HG03175 (cell line): ENCODE measurements at regions not wholly inside any gene's neighbourhood (a gene's known extent, or its start where the extent isn't known, plus 50 kb on each side); places are given as distances from the start of the nearest gene placed in this dataset.
A peak's percentile ranks its signal among the peaks of the same experiment; 100 is the strongest.

ENCODE experiments used
- ATAC-seq: cut with Tn5 transposase; IDR thresholded peaks from one replicate; pipeline ENCODE4 v1.9.1; 2021; ENCODE audit warnings: mild to moderate bottlenecking, moderate library complexity; ENCODE audit not compliant: unreplicated experiment

DNA sequence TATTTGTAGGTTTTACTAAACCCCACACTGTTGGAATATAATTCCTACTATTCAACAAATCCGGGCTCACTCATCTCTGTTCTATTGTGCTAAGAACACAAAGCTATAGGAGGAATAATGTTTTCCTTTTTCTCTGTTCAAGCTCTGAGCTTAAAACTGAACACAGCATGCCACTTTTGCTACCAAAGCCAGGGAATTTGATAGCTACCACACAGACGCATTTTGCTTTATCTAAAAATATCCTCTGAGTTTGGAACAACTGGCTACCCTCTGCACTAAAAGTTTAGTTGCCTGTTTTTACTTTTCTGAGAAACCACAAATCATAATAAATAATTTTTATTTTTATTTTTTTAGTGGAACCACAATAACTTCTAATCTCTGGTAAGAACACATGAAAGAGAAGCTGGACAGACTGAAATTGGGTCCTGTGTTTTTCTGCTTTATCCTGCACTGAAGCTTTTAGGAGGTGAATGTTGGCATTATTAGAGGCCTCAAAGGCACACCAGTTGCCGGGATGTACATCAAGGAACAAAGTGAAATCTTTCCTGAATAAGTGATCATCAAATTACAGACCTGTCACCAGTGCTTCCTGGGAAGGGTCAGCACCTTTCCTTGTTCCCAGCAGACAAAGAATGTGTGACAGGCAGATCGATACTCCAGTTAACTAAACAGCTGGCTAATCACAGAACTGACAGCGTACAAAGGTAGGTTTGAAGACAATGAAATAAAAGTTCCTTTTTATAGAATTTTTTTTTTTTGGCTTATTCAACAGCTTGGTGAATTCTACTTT is 523.2 kb upstream of the TENM4 start:
- no peak for ATAC-seq

DNA sequence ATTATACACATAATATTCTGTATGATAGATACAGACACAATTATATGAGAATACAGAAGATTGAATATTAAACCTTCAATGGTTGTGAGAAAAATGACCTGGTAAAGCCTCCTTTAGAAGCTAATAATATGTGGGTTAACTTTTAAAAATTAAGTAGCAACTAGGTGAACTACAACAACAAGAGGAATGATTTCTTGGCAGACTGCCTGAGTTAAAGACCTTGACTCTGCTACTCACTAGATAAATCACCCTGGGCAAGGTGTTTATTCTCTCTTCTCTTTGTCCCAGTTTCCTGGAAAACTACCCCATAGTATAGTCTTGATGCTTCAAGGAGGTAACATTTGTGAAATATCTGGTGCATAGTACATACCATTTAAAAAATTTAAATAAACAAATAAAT is 519.6 kb upstream of the TENM4 start:
- no peak for ATAC-seq

DNA sequence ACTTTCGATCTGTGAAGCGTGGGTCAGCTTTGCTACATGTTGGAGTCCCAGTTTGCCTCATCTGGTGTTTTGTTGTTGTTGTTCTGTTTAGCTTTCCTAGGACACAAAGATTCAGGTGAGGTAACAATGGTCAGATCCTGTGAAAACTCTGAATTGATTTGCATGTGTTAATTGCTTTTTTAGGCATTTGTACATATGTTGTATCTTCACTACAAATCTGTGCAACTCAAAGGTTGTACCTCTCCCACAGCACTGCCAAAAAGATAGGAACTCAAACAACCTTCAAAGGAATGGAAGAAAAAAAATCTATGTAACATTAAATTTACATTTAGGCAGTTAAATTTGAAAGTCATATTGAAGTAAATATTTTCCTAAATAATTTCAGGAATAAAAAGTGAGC is 518.5 kb upstream of the TENM4 start:
- ATAC-seq, result no peak

DNA sequence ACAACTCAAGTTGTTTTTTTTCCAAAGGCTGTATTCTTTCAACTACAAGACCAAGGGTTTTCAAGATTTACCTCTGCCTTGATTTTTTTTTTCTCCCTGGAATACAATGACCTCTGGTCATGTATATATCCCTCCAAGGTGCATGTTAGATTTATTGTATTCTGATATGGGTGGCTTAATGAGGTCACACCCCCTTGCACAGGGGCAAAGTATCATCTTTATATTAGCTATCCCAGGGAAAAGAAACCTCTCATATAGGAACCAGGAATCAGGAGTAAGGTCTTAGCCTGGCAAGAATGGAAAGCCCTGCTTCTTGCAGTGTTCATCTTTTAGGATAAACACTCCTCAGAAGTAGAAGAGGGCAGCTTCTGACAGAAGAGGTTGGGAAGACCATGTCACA is 516.9 kb upstream of the TENM4 start:
- no peak for ATAC-seq

DNA sequence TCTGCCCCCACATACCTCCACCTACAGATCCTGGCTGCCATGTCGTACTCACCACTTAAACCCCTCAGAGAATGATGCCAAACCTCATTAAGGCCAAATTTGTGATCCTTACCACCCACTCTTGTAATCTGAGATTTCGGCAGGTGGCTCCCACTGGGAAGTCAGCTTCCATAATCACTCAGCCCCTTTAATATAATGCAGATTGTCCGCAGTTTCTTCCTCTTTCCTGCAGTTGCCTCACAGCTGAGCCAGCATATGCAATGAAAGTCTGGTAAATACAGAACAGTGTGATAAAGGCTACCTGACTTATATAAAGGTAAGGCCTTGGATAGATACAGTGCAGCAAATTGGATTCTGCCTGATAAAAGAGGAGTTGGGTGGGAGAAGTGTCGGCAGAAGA is 515.2 kb upstream of the TENM4 start:
- ATAC-seq, result no peak

DNA sequence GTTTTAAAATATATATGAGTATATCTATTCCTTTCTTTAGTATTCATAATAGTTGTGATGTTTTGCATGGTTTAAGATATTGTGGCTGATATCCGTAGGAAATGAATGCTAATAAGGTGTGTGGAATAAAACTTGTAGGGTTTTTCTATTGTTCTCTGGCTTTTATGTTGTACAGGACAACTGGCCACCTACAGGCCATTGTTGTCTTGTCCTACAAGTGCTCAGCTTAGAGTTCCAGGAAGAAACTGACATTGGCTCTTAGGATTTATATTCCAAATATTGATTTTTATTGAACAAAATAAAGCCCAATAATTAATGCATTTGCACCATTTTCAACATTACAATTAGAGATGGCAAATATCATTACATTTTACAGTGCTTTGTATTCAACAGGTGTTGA is 512.8 kb upstream of the TENM4 start:
- ATAC-seq, result no peak

DNA sequence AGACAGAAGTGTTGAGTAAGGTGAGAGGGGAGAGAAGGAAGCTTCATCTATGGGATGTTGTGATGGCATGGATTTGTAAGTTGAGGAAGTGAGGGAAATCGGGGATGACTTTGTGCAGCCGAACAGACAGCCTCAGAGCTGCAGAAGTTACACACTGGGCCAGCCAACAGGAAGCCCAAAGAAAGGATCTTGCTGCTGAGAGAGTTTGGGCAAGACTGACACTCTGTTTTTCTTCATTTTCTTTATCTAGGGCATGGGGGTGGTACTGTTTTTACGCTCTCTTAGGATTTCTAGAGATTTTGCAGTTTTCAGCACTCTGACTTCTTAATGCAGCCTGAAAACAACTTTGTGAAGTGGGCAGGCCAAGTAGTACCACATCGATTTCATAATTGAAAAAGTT is 509.9 kb upstream of the TENM4 start:
- ATAC-seq, result no peak

DNA sequence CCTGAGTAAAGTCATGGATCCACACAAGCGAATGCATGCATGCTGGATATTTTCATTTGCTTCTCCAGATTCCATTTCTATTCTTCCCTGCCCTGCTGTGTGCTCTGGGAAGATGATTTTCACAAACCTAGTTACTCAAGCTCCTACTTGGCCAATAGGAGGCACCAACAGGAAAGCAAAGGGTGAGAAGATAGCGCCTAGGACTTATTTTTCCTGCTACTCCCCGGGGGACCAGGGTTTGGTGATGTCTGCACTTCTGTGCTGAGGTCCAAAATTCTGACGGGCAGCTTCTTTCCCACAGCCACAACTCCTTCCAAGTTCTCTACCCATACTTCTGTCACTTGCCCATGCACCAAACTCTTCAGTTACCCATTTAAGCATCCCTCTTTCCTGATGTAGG is 509.3 kb upstream of the TENM4 start:
- no peak for ATAC-seq

DNA sequence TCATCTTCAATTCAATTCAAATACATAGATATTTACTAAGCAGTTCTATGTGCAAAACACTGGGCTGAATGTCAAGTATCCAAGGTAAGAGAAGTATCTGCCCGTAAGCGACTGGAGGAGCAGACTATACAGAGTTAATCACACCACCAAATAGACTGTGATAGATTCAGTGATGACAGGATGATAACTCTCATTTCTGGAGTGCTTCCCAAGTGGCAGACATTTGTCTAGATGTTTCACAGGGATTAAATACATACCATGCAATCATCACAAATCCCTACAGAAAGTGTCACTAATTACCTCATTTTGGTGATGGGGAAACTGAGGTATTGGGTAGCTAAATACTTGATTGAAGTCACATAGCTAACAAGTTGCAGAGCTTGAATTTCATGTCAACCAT is 508.7 kb upstream of the TENM4 start:
- no peak for ATAC-seq

DNA sequence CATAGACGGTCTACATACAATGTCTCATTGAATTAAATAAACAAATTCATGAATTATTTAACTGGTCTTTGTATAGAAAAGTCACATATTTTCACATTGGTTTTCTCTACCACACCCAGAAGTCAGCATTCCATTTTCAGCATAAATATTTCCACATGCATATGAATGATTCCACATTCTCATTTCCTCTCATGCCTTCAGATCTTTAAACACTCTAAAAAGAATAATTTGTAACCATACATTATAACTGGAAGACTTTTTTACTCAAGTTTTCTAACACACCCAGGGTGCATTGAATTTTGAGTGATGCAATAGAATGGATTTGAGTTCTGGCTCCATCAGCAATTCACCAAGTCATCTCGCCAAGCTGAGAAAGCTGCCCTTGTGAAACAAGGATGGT is 501.8 kb upstream of the TENM4 start:
- ATAC-seq, result no peak

DNA sequence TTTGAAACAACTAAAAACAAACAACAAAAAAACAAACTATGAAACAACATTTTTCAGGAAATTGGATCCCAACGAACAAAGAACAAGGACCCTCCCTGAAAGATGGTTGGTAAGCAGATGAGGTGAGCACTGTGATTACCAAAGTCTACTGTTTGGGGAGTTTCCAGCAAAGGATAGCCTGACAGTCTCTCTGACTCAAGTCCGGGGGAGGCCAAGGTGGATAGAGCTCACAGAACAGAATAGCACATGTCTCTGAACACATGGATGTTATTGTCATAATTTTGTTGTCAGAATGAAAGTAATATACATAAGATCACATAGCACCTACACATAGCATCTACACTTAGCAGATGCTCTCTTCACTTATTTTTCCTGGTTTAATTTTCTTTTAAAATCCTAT is 501.3 kb upstream of the TENM4 start:
- no peak for ATAC-seq

DNA sequence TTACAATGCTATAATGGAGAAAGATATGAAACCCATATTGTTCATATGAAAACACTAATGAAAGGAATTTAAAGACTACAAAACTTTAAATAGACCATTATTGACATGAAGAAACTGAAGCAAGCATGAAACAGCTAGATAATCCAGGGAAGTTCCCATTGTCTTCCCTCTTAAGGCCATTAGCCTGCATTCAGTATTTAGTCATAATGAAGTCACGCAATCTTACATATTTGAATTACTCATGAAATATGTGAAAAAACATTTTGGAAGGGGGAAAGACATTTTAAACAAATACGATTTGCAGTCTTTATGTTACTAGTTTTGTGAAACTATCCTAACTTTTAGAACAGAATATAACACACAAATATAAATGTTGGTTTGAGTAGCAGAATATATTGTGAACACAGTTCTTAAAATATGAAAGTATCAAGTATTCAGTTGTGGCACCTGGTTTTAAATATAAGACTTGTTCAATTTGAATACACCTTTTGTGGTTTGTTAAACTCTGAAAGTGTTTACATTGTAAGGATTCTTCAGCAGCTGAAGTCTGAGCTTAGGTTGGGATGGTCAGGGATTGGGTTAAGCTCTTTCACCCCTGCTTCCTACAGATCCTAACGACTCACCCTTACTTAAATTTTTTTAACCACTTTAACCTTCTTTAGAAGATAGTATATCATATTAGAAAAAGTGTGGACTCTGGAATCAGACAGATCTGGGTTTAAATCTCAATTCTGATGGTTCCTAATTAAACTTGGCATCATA is 500.3 kb upstream of the TENM4 start:
- no peak for ATAC-seq

DNA sequence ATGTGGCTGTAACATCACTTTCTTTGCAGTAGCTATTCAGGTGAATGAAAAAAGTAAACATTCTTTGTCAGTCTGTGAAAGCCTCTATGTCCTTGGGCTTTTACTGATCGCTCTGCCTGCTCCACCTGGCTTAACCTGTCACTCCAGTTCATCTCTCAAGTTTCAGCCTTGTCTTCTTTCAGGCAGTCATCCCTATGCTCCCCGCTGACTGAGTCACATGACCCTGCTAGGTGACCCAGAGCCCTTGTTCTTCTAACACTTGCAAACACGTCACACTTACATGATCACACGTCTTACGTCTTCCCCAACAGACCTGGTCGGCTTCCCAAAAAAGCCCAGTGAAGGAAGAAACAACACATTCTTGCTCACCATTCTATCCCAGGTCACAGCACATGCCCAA is 499.3 kb upstream of the TENM4 start:
- ATAC-seq, result no peak

DNA sequence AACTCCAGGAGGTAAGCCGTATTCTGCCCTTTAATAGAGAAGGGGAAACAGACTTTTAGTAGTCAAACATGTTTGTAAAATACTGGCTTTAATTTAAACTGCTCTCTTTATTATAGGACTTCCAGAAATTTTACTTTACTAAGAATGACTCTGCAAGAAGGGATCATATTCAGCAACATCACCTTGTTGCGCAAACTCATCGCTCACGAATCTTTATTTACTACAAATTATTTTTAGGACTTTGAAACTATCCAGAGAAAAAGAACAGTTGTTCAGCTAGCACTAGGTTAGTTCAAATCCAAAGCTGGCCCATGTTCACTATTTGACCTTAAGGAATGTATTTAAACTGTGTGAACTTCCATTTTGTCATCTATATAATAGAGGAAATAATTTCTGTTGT is 498.3 kb upstream of the TENM4 start:
- no peak for ATAC-seq

DNA sequence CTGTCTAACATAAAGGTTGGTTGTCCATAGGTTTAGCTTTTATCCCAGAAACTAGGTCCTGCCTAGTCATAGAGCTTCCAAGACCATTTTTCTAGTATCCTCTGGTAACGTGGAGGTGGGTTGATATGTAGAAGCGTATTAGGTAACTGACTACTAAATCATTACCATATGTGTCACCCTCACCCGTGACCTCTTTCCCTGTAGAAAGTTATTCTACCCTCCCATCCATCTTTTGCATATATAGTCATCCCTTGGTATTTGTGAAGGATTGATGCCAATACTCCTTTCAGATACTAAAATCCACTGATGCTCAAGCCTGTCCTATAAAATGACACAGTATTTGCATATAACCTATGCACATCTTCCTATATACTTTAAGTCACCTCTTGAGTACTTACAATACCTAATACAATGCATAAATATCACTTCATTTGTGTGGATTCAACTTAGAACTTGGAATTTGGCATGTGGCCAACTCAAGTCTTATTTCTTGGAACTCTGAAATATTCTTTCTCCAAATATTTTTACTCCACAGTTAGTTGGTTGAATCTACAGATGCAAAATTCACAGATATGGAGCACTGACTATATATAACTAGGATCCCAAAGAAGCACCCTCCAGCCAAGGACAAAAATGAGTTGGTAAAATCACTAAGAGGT is 497.0 kb upstream of the TENM4 start:
- ATAC-seq, result no peak

DNA sequence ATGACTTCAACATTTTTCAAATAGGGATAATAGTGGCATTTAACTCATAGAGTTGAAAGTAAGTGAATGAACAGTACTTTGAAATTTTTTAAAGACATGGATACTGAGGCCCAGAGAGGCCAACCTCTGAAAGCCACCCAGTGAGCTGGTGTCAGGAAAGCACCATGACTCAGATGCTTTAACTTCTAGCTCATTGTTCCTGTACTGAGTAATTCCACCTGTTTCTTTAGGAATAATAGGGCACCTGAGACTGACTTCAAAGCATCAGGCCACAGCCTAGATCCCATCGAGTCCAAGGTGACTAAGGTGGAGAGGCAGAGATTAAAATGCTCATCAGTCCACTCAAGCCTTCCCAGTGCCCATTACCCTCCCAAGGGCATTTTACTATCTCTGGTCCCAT is 491.8 kb upstream of the TENM4 start:
- no peak for ATAC-seq

DNA sequence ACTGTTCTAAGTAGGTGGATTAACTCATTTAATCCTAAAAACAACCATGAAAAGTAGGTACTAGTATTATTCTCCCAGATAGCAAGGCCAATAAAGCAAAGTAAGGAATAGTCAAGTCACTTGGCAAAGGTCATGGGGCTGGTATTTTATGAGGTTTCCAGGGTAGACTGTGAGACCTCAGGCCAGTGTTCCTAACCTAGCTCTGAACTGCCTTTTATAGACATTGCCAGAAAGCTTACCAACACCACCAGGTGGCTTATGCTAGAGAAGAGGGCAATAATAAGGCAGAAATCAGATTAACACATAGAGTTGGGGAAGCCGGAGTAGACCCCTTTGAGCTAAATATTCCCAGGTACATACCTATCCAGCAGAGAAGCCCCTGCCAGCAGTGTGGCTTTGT is 490.9 kb upstream of the TENM4 start:
- ATAC-seq, result no peak

DNA sequence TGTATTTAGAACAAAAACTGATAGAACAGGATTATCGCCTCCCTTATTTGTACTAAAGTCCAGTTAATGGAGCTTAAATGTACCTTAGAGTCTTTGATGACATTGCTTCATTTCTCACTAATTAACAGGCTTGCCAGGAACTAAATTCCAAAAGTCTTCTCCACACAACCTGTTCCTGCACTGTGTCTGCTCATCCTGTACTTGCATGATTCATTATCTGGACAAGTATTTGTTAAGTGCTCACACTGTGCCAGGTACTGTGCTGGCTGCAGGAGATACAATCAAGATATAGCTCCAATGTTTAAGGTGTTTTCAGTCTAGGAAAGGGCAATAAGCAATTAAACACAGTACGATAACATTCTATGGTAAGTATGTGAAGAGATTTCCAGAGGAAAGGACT is 485.9 kb upstream of the TENM4 start:
- no peak for ATAC-seq

DNA sequence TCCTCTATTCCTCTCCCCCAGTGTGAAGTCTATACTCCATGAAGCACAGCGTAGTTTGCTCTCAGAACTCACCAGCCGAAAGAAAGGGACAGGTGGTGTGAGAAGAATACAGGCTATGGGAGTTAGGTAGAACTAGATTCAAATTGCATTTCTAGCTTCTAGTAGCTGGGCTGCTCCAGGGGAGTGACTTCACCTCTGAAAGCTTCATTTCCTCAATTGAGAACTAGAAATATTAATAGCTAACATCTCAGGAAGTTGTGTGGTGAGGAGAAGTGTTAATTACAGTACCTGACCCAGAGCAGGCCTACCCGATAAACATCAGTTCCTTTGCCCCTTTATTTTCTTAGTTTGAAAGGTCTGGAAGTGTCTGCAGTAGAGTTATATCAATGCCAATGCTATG is 484.7 kb upstream of the TENM4 start:
- ATAC-seq, result peak; percentile 99

DNA sequence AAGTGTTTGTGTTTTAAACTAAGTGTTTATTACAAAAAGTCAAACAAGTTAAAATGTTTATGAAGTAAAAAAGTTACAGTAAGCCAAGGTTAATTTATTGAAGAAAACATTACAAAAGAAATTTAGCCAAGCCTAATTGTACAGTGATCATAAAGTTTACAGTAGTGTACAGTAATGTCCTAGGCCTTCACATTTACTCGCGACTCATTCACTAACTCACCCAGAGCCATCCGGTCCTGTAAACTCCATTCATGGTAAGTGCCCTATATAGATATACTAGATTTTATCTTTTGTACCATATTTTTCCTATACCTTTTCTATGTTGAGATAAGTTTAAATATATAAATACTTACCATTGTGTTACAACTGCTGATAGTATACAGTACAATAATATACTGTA is 481.8 kb upstream of the TENM4 start:
- ATAC-seq, result no peak

DNA sequence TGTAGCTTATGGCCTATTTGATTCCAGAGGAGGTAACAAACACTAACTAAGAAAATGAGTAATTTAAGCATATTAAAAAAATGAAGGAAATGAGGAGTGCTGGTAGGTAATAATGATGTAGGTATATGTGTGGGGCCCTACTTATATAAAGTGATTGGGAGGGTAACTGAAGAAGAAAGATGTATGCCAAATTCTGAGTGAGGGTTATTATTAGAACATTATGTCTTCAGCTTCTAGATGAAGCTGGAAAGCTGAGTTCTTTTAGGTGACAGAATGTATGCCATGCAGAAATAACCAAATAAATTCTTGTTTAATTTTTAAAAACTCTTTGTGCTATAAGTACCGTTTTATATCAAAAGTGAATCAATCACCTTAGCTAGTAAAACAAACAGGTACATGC is 479.6 kb upstream of the TENM4 start:
- no peak for ATAC-seq

DNA sequence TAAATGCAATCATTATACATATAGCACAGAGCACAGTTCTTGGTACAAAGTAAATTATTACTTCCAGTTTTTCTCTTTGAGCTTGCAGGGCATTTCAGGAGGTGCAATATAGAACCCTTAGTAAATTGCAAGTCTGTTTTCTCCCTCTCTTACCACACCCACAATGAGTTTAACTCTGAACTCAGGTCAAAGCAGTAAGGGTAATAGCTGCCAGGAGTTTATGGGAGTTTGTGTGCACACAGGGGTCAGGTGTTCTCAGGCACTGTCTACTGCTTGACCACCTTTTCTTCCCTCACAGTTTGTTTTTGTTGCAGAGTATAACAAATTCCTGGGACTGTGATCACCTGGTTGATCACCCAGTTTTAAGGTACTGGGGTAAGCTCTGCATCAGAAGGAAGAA is 478.5 kb upstream of the TENM4 start:
- ATAC-seq, result no peak
